Parathyroid adenoma (tissue), 2 donors: ENCODE measurements at regions not wholly inside any gene's neighbourhood (a gene's known extent, or its start where the extent isn't known, plus 50 kb on each side); places are given as distances from the start of the nearest gene placed in this dataset.

Source experiments
- H2AFZ ChIP-seq: fragments of 300-600 bp; sonication (generic); one replicate; pipeline ENCODE4 v1.7.0; 2017; ENCODE audit warnings: antibody characterized with exemption, mild to moderate bottlenecking
- H3K27ac ChIP-seq: fragments of 300-600 bp; sonication (generic); one replicate; pipeline ENCODE4 v1.7.0; 2017
- H3K27me3 ChIP-seq: fragments of 300-600 bp; sonication (generic); one replicate; pipeline ENCODE4 v1.7.0; 2017; ENCODE audit warnings: low read length; ENCODE audit not compliant: control insufficient read depth, insufficient read depth
- H3K36me3 ChIP-seq: fragments of 300-600 bp; sonication (generic); one replicate; pipeline ENCODE4 v1.7.0; 2017; ENCODE audit warnings: low read length; ENCODE audit not compliant: control insufficient read depth, insufficient read depth
- H3K4me1 ChIP-seq: fragments of 300-600 bp; sonication (generic); one replicate; pipeline ENCODE4 v1.7.0; 2017; ENCODE audit warnings: control low read depth
- H3K4me2 ChIP-seq: fragments of 300-600 bp; sonication (generic); one replicate; pipeline ENCODE4 v1.7.0; 2017; ENCODE audit warnings: low read length
- H3K4me3 ChIP-seq: fragments of 300-600 bp; sonication (generic); one replicate; pipeline ENCODE4 v1.7.0; 2017; ENCODE audit warnings: low read depth, low read length
- H3K79me2 ChIP-seq: fragments of 300-600 bp; sonication (generic); one replicate; pipeline ENCODE4 v1.7.0; 2017; ENCODE audit warnings: control low read depth
- H3K9ac ChIP-seq: fragments of 300-600 bp; sonication (generic); one replicate; pipeline ENCODE4 v1.7.0; 2017; ENCODE audit warnings: mild to moderate bottlenecking
- H3K9me3 ChIP-seq: fragments of 300-600 bp; sonication (generic); one replicate; pipeline ENCODE4 v1.7.0; 2017; ENCODE audit warnings: low read length; ENCODE audit not compliant: control insufficient read depth
- TF ChIP-seq, protein P1 (sequence below): fragments of 300-600 bp; sonication (generic); IDR thresholded peaks from one replicate; pipeline ENCODE4 v1.7.0; 2017; ENCODE audit warnings: antibody characterized with exemption, mild to moderate bottlenecking
- donor health status: primary hyperparathyroidism.

DNA sequence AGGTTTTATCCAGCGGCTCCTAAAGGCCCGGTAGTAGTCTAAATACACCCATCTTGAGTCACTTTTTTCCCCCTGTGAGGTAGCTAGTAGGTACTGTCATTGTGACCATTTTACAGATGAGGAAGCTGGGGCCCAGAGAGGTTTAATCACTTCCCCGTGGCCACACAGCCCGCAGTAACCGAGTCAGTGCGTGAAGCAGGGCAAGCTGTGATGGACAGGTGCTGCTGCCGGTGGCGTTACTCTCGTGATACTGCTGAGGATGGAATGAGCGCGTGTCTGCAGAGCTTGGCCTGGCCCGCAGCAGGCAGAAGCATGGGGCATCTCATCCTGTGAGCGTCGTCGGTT lies 226.3 kb upstream of the CIBAR2 start:
- peaks cover 2% of the 10 kb centered on the region for H3K4me1 ChIP-seq
- H3K27ac ChIP-seq = no peak overlapping the region
- H2AFZ ChIP-seq = no peak overlapping the region
- H3K9ac ChIP-seq = no peak overlapping the region
- H3K4me3 ChIP-seq = no peak overlapping the region
- H3K27me3 ChIP-seq = no peaks in the 10 kb centered on the region
- no peaks in the 10 kb centered on the region for H3K9me3 ChIP-seq
- H3K79me2 ChIP-seq = peaks cover 11% of the 10 kb centered on the region
- TF ChIP-seq, protein P1, sequence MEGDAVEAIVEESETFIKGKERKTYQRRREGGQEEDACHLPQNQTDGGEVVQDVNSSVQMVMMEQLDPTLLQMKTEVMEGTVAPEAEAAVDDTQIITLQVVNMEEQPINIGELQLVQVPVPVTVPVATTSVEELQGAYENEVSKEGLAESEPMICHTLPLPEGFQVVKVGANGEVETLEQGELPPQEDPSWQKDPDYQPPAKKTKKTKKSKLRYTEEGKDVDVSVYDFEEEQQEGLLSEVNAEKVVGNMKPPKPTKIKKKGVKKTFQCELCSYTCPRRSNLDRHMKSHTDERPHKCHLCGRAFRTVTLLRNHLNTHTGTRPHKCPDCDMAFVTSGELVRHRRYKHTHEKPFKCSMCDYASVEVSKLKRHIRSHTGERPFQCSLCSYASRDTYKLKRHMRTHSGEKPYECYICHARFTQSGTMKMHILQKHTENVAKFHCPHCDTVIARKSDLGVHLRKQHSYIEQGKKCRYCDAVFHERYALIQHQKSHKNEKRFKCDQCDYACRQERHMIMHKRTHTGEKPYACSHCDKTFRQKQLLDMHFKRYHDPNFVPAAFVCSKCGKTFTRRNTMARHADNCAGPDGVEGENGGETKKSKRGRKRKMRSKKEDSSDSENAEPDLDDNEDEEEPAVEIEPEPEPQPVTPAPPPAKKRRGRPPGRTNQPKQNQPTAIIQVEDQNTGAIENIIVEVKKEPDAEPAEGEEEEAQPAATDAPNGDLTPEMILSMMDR = no peak
- no peak overlapping the region for H3K4me2 ChIP-seq
- H3K36me3 ChIP-seq = no peaks in the 10 kb centered on the region

DNA sequence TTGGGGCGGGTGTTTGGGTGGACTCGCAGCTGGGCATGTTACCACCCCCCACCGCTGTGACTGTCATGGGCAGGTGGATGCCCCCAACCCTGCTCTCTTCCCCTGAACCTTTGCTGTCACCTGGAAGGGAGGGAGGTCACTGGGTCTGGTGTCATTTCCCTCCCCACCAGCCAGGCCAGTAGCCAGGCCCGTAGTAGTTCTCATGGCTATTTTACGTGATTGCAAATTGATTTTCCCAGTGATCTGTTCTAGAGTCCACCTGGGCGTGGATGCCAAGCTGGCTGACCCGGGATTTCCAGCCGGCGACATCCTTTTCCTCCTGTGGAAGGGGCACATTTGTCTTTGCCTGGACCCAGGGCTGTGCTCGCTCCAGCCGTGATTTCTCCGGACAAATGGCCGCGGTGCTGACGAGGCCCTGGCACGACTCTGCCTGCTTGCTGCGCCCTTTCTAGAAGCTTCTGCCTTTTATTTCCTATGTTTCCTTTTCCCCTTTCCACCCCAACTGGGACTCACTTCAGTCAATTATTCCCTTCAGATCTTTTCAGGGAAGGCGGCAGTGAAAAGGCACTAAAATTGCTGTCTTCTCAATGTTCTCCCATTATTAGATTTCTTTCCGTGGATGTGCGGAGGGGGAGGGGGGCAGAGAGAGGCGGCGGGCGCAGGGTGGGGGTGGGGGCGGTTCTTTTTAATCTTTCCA lies 226.9 kb upstream of the CIBAR2 start:
- Histone ChIP-seq H2AFZ (no peak overlapping the region), H3K79me2 (peaks cover 14% of the 10 kb centered on the region), H3K9me3 (no peaks in the 10 kb centered on the region), H3K4me2 (no peak overlapping the region), H3K27ac (no peak overlapping the region), H3K27me3 (no peaks in the 10 kb centered on the region), H3K36me3 (no peaks in the 10 kb centered on the region), H3K9ac (no peak overlapping the region), H3K4me1 (peaks cover 2% of the 10 kb centered on the region), H3K4me3 (no peak overlapping the region)
- TF ChIP-seq, protein P1 = no peak

DNA sequence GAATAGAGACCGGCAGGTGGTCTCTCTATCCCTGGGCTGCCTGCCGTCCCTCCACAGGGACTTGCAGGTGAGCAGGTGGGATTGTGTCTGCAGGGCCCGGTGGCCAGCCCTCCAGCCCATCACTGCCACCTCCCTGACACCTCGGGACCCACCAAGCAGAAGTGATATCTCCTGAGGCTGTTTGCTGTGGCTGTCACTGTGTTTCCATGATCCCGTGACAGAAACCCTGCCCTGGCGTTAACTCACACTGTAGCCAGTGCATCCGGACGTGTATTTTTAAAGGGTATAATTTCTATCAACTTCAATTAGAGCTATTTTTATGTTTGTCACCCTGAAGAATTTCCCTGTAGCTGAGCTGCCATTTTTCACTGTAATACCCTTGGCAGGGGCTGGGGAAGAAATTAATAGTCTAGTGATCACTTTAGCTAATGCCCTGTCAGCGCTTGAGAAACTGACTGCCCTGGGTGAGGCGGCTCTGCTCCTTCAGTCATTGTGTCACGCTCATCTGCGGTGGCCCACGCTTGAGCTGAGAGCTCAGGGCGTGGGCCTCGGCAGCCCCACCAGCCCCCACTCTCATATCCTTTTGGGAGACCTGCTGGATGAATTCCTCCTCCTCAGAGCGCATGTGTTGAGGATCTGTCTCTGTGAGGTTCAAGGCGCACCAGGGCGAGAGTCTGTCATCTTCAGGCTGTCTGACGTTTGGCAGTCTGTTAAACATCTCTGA lies 229.9 kb upstream of the CIBAR2 start:
- no peak overlapping the region for H3K4me2 ChIP-seq
- no peaks in the 10 kb centered on the region for H3K4me1 ChIP-seq
- no peak overlapping the region for H3K4me3 ChIP-seq
- no peaks in the 10 kb centered on the region for H3K9me3 ChIP-seq
- H3K79me2 ChIP-seq = peaks cover 17% of the 10 kb centered on the region
- H2AFZ ChIP-seq = no peak overlapping the region
- no peak overlapping the region for H3K27ac ChIP-seq
- H3K36me3 ChIP-seq = no peaks in the 10 kb centered on the region
- H3K27me3 ChIP-seq = no peaks in the 10 kb centered on the region
- no peak overlapping the region for H3K9ac ChIP-seq
- TF ChIP-seq, protein P1 = no peak

DNA sequence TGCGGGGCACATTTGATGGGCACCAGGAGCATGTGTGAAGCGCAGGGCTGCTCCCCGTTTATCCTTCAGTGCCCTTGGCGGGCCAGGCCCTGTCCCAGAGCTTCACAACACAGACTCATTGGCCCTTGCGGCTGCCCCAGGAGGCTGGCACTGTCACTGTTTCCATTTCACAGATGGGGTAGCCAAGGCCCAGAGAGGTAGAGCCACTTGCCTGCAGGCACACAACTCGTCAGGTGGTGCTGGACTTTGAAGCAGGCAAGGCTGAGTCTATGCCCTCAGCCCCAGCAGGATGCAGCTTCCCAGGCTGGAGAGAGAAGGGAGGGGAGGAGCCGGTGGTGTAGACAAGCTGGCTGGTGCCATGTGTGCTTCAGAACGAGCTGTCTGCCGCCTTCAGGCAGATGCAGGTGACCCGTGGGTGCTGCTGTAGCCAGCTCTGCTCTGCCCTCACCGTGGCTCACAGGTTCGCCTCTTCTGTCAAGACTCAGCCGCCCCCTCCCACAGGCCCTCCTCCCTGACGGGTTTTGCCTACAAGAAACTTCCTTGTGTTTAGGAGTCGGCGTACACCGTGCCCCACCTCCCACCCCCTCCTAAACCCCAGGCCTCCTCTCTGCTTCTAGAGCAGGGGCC lies 232.3 kb upstream of the CIBAR2 start:
- H3K4me3 ChIP-seq = no peak overlapping the region
- no peak overlapping the region for H3K4me2 ChIP-seq
- H3K9me3 ChIP-seq = no peaks in the 10 kb centered on the region
- no peak overlapping the region for H3K9ac ChIP-seq
- H3K4me1 ChIP-seq = no peaks in the 10 kb centered on the region
- no peaks in the 10 kb centered on the region for H3K27me3 ChIP-seq
- TF ChIP-seq, protein P1 = no peak
- H3K79me2 ChIP-seq = peaks cover 16% of the 10 kb centered on the region
- H3K36me3 ChIP-seq = no peaks in the 10 kb centered on the region
- H3K27ac ChIP-seq = no peak overlapping the region
- H2AFZ ChIP-seq = no peak overlapping the region
